BJ (cell line): ENCODE measurements at regions not wholly inside any gene's neighbourhood (a gene's known extent, or its start where the extent isn't known, plus 50 kb on each side); places are given as distances from the start of the nearest gene placed in this dataset.

Source experiments
- CTCF ChIA-PET: fragments of 350-600 bp; formaldehyde crosslinking; extraction: SDS; loops from one replicate; lab custom pipeline; 2021; ENCODE audit warnings: antibody characterized with exemption, inconsistent platforms; lab: Yijun Ruan, JAX
- POLR2A ChIA-PET: fragments of 300-600 bp; sonication (Branson Sonifier 250); formaldehyde crosslinking; extraction: SDS; loops from one replicate; lab custom pipeline; 2021; ENCODE audit warnings: antibody characterized with exemption; lab: Charles Lee
- DNase-seq: peaks from one replicate; pipeline ENCODE4 v3.0.0-alpha.2; 2011; ENCODE audit warnings: low read depth
- H3K27me3 ChIP-seq: 2 replicates; pipeline ENCODE4 v1.6.0; 2011; ENCODE audit warnings: low read length; ENCODE audit not compliant: control insufficient read depth, insufficient read depth
- H3K36me3 ChIP-seq: 2 replicates; pipeline ENCODE4 v1.5.1; 2011; ENCODE audit warnings: low read length; ENCODE audit not compliant: control insufficient read depth, insufficient read depth
- H3K4me3 ChIP-seq: 2 replicates; pipeline ENCODE4 v1.5.1; 2011; ENCODE audit warnings: low read depth, mild to moderate bottlenecking, control low read depth, low read length
- TF ChIP-seq, protein P1 (sequence below): IDR thresholded peaks from 2 replicates; pipeline ENCODE4 v1.5.1; 2011; ENCODE audit warnings: low read depth, mild to moderate bottlenecking, control low read depth, inconsistent platforms, low read length, moderate library complexity; ENCODE audit not compliant: insufficient read depth

DNA sequence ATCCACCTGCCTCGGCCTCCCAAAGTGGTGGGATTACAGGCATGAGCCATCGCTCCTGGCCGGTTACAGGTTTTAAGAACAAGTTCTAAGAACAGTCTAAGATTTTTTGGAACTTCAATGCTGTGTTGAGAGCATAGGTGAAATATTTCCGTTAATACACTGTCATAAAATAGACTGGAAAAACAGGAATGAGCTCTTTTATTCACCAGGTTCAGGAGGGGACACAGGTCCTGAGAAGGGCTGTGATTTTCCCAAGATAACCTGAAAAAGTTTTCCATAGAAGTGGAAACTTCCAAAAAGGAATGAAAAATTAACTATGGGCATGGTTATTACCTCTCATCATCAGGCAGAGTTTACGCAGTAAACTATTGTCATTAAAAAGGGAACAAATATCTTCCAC, 97.6 kb upstream of the TMEM178A start:
- no peak overlapping the region for H3K4me3 ChIP-seq
- H3K27me3 ChIP-seq, result no peaks in the 10 kb centered on the region
- DNase-seq, result no peak
- ChIA-PET CTCF (interaction anchor here (0.6 to 1.0 kb wide), 2 partner anchors 41 to 73 kb away, joined by 3 read pairs; no protein-coding TSS in a partner anchor), POLR2A (interaction anchor here (0.7 to 0.9 kb wide), 2 partner anchors 99 to 122 kb away, joined by 3 read pairs; no protein-coding TSS in a partner anchor)
- H3K36me3 ChIP-seq, result no peaks in the 10 kb centered on the region
- TF ChIP-seq, protein P1, sequence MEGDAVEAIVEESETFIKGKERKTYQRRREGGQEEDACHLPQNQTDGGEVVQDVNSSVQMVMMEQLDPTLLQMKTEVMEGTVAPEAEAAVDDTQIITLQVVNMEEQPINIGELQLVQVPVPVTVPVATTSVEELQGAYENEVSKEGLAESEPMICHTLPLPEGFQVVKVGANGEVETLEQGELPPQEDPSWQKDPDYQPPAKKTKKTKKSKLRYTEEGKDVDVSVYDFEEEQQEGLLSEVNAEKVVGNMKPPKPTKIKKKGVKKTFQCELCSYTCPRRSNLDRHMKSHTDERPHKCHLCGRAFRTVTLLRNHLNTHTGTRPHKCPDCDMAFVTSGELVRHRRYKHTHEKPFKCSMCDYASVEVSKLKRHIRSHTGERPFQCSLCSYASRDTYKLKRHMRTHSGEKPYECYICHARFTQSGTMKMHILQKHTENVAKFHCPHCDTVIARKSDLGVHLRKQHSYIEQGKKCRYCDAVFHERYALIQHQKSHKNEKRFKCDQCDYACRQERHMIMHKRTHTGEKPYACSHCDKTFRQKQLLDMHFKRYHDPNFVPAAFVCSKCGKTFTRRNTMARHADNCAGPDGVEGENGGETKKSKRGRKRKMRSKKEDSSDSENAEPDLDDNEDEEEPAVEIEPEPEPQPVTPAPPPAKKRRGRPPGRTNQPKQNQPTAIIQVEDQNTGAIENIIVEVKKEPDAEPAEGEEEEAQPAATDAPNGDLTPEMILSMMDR, result no peak

DNA sequence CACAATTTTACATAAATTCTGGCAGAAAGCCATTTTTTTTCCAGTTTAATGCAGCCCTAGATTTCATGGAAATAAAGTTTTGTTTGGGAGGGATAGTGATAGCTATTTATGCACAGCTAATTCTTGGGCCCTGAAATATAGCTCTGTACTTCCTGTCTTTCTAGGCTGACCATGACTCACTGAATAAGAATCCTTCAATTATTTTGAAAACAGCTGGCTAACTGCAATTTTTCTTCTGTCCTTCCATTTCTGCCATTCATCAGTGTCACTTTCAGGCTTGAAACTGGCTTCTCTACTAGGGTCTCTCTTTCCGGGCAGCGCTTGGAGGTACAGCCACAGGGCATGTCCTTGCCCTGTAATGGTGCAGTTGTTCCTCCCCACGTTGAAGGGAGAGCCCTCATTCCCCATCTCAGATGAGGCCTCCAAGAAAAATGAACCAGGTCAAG, 97.1 kb upstream of the TMEM178A start:
- DNase-seq, result peak; percentile 45
- ChIA-PET POLR2A (interaction anchor here (0.7 to 0.9 kb wide), 2 partner anchors 100 to 122 kb away, joined by 3 read pairs; no protein-coding TSS in a partner anchor), CTCF (interaction anchor here (0.6 to 1.0 kb wide), 2 partner anchors 41 to 74 kb away, joined by 3 read pairs; no protein-coding TSS in a partner anchor)
- TF ChIP-seq, protein P1, result no peak
- no peak overlapping the region for H3K4me3 ChIP-seq
- H3K36me3 ChIP-seq, result no peaks in the 10 kb centered on the region
- no peaks in the 10 kb centered on the region for H3K27me3 ChIP-seq

GRCh38 chr2:39570130-39570555, 95.6 kb upstream of the TMEM178A start:
- CTCF ChIA-PET, result interaction anchor here (0.9 to 1.0 kb wide), 2 partner anchors 9 to 14 kb away, joined by 3 to 5 read pairs; no protein-coding TSS in a partner anchor
- TF ChIP-seq, protein P1, result no peak
- Histone ChIP-seq H3K4me3 (no peak overlapping the region), H3K27me3 (no peaks in the 10 kb centered on the region), H3K36me3 (no peaks in the 10 kb centered on the region)
- POLR2A ChIA-PET, result no interaction called here
- no peak for DNase-seq

- Histone ChIP-seq H3K27me3 (no peaks in the 10 kb centered on the region), H3K4me3 (no peak overlapping the region), H3K36me3 (no peaks in the 10 kb centered on the region)
- TF ChIP-seq, protein P1, result no peak
- ChIA-PET POLR2A (no interaction called here), CTCF (interaction anchor here (0.9 to 1.0 kb wide), 2 partner anchors 8 to 15 kb away, joined by 3 to 5 read pairs; no protein-coding TSS in a partner anchor)
- no peak for DNase-seq
Measured at GRCh38 chr2:39570614-39571013, 95.1 kb upstream of the TMEM178A start.

DNA sequence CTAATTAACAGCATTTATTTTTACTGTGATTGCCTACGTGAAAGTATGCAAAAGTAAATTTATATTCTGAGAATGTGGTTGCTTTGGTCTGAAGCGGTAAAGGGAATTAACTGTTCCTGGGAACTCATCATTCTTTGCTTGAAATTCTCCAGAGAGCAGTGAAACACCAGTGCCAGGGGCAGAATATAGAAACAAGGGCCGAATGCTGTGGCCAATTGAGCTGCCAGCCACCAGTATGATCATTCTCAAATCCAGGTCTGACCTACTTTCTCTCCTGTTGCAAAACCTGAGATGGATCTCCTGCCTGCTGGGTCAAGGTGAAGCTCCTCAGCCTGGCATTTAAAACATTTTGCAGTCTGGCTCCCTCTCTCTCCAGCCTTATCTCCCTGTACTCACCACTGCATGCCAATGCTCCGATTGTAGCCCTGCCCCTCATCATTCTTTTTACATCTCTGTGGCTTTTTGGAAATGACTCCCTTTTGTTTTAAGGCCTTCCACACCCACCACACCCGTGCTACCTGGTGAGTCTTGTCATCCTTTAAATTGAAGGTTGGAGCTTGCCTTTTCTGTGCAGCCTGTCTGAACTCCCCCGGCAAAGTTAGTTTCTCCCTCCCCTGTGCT, 94.5 kb upstream of the TMEM178A start:
- Histone ChIP-seq H3K36me3 (no peaks in the 10 kb centered on the region), H3K27me3 (no peaks in the 10 kb centered on the region), H3K4me3 (no peak overlapping the region)
- TF ChIP-seq, protein P1, result no peak
- CTCF ChIA-PET, result no interaction called here
- DNase-seq, result no peak
- POLR2A ChIA-PET, result no interaction called here
